GF-D8 (cell line): ENCODE measurements at regions not wholly inside any gene's neighbourhood (a gene's known extent, or its start where the extent isn't known, plus 50 kb on each side); places are given as distances from the start of the nearest gene placed in this dataset.
"Not testable (repeated sequence)": the region's sequence is repeated elsewhere in the genome, so short reads cannot be mapped to it uniquely, and the experiment has no call there.

ENCODE experiments used
- DNase-seq: peaks from one replicate; lab custom pipeline; 2025; lab: John Stamatoyannopoulos, UW

GRCh38 chr6:169862043-169862891 lies 110.8 kb downstream of the ERMARD start:
- DNase-seq: no peak

- DNase-seq: no peak
These were observed 110.1 kb downstream of the ERMARD start for GRCh38 chr6:169861431-169862042.

GRCh38 chr6:169859978-169860703 lies 108.7 kb downstream of the ERMARD start:
- DNase-seq: no peak

- DNase-seq: no peak
These were observed 108.1 kb downstream of the ERMARD start for GRCh38 chr6:169859401-169859977.

GRCh38 chr6:169858935-169859351 lies 107.5 kb downstream of the ERMARD start:
- DNase-seq: no peak

- no peak for DNase-seq
These were observed 107.0 kb downstream of the ERMARD start for GRCh38 chr6:169858293-169858934.

- DNase-seq: no peak
These were observed 106.2 kb downstream of the ERMARD start for GRCh38 chr6:169857343-169858292.

- DNase-seq: not testable (repeated sequence)
These were observed 105.3 kb downstream of the ERMARD start for GRCh38 chr6:169856442-169857342.

- DNase-seq: no peak
These were observed 103.4 kb downstream of the ERMARD start for GRCh38 chr6:169854813-169855212.

- no peak for DNase-seq
These were observed 102.8 kb downstream of the ERMARD start for GRCh38 chr6:169854083-169854725.

GRCh38 chr6:169853196-169854082 lies 102.0 kb downstream of the ERMARD start:
- DNase-seq: no peak

GRCh38 chr6:169852504-169853195 lies 101.2 kb downstream of the ERMARD start:
- DNase-seq: no peak

GRCh38 chr6:169851641-169852503 lies 100.5 kb downstream of the ERMARD start:
- DNase-seq: no peak

GRCh38 chr6:169850746-169851145 lies 99.3 kb downstream of the ERMARD start:
- DNase-seq: no peak

- no peak for DNase-seq
These were observed 98.7 kb downstream of the ERMARD start for GRCh38 chr6:169850154-169850553.

GRCh38 chr6:169849396-169849795 lies 98.0 kb downstream of the ERMARD start:
- no peak for DNase-seq

GRCh38 chr6:169848946-169849345 lies 97.5 kb downstream of the ERMARD start:
- no peak for DNase-seq
